ENCODE measurements at regions not wholly inside any gene's neighbourhood (a gene's known extent, or its start where the extent isn't known, plus 50 kb on each side); places are given as distances from the start of the nearest gene placed in this dataset.

DNA sequence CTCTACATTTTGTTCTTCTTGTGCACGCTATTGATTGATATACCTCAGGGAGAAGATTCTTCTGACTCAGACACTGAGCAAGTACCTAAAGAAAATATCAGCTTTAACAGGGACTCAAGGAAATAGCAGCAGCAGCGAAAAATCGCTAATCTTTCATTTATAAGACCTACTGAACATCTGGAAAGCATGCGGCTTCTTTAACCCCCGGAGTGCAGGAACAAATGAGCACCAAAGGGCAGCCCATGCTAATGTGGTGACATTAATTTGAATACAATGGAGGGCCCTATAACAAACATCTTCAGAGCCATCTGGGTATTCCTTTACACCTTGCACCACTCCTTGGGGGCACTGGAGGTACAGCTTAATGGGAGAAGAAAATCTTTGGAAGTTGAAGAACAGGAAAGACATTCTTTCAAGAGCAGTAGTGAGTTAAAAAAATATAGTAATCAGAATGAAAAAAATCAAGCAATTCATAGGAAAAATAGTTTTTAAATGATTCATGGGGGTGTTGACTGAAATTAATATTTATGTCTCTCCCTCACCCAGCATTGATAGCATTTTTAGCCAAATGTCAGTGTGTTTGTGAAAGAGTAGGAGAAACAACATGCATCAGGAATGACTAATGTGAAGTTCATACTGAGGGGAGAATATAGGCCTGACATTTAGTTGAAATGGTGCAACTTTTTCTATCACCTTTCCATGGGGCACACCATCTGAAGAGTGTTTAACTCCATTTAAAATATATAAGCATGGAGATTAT, 281.7 kb downstream of the HRH4 start:
- no peak overlapping the region for H3K4me3 ChIP-seq (ENCODE audit: insufficient read depth, low read depth, low read length)
- H2BK5ac ChIP-seq (ENCODE audit: low read depth, low read length, poor library complexity, severe bottlenecking), result peak overlapping the region; percentile 90
- H3K18ac ChIP-seq (ENCODE audit: low read depth, low read length), result peak overlapping the region; percentile 85
- H2AK5ac ChIP-seq (ENCODE audit: low read depth, low read length), result peak overlapping the region; percentile 53
- peak overlapping the region; percentile 87 for H4K5ac ChIP-seq (ENCODE audit: low read depth, low read length)
- peaks cover 6% of the 10 kb centered on the region for H3K9me1 ChIP-seq (ENCODE audit: insufficient read depth, low read length)
- H3K4ac ChIP-seq (ENCODE audit: low read depth, low read length), result peak overlapping the region; percentile 75
- WGBS, 2 experiments (ENCODE audit: extremely low coverage in 2 of 2, insufficient read length in 1 of 2), result no CpG with 5 or more reads among the region's 5 CpGs
- peak; percentile 90 for ATAC-seq (ENCODE audit: low read depth)
- 0 out of 2 replicates have a peak overlapping the region, but pooled peaks have one; percentile 30 for H3K9ac ChIP-seq (ENCODE audit: low read depth, low read length)
- intact Hi-C loops (cut with micrococcal nuclease), result no loop called here
- H2AK9ac ChIP-seq (replicated peaks; ENCODE audit: low read depth, low read length, poor library complexity), result peak overlapping the region; percentile 34
- no peak overlapping the region for H2AFZ ChIP-seq (replicated peaks; ENCODE audit: low read length, poor library complexity)
- CTCF ChIA-PET, result interaction anchor here (0.6 to 1.1 kb wide), 2 partner anchors 99 to 128 kb away, joined by 3 to 4 read pairs; no protein-coding TSS in a partner anchor
- H3K14ac ChIP-seq (replicated peaks; ENCODE audit: low read depth, low read length), result peak overlapping the region; percentile 38
- peak; percentile 74 for DNase-seq
- H2BK15ac ChIP-seq (ENCODE audit: low read depth, low read length), result peak overlapping the region; percentile 56; the same call in 1 of the 3 replicates
- H3K36me3 ChIP-seq (ENCODE audit: control insufficient read depth, insufficient read depth, low read length), result no peaks in the 10 kb centered on the region
- dilution Hi-C loops (cut with HindIII; ENCODE audit: low sequenced_read_pairs, unreplicated experiment), result no loop called here
- peak overlapping the region; percentile 43 for H3K4me2 ChIP-seq (ENCODE audit: low read depth, low read length)
- H4K8ac ChIP-seq (ENCODE audit: low read depth in 2 of 2, low read length in 2 of 2), result peak overlapping the region; percentile 23 to 39; a peak in 3 of 4 replicates
- H3K56ac ChIP-seq (ENCODE audit: extremely low read depth, insufficient read depth, low read length), result peak overlapping the region; percentile 24; the same call in 1 of the 2 replicates
- no peaks in the 10 kb centered on the region for H3K27me3 ChIP-seq (ENCODE audit: control insufficient read depth, insufficient read depth, low read length)
- H2BK20ac ChIP-seq (ENCODE audit: low read depth, low read length), result peak overlapping the region; percentile 82
- in situ Hi-C loops (cut with MboI; ENCODE audit: low sequenced_read_pairs), result no loop called here
- no TSS peak for BruUV-seq (replicated peaks)
- peaks cover 9% of the 10 kb centered on the region for H3K4me1 ChIP-seq (ENCODE audit: control insufficient read depth, insufficient read depth, low read length)
- no peaks in the 10 kb centered on the region for H3K9me3 ChIP-seq (ENCODE audit: control insufficient read depth, insufficient read depth, low read length)
- H3K23ac ChIP-seq (ENCODE audit: low read depth, low read length), result no peak overlapping the region
- no peaks in the 10 kb centered on the region for H3K79me1 ChIP-seq (ENCODE audit: low read depth in 1 of 2, low read length in 2 of 2)
- H2BK120ac ChIP-seq (ENCODE audit: low read depth, low read length), result peak overlapping the region; percentile 83
- peak overlapping the region; percentile 94 for H3K27ac ChIP-seq (ENCODE audit: insufficient read depth, low read length)
- POLR2A ChIA-PET (ENCODE audit: unreplicated experiment), result interaction anchor here (0.6 kb wide), 1 partner anchor 349 kb away, joined by 6 read pairs; no protein-coding TSS in a partner anchor
- H4K91ac ChIP-seq (ENCODE audit: insufficient read depth, low read depth, low read length), result peak overlapping the region; percentile 83
- TF ChIP-seq CEBPB (IDR thresholded peaks at IDR 0.05; ENCODE audit: low read depth, low read length) (peak; percentile 38), BHLHE40 (IDR thresholded peaks at IDR 0.05; ENCODE audit: low read depth, low read length) (no peak)
- H4K20me1 ChIP-seq (ENCODE audit: insufficient read depth, low read length), result no peaks in the 10 kb centered on the region
